Retina (tissue), 1 donor: ENCODE measurements at regions not wholly inside any gene's neighbourhood (a gene's known extent, or its start where the extent isn't known, plus 50 kb on each side); places are given as distances from the start of the nearest gene placed in this dataset.
A peak's percentile ranks its signal among the peaks of the same experiment; 100 is the strongest.
"Not testable (repeated sequence)": the region's sequence is repeated elsewhere in the genome, so short reads cannot be mapped to it uniquely, and the experiment has no call there.

Experiments used
- DNase-seq: peaks from one replicate; pipeline ENCODE4 v3.0.0-alpha.2; 2016

DNA sequence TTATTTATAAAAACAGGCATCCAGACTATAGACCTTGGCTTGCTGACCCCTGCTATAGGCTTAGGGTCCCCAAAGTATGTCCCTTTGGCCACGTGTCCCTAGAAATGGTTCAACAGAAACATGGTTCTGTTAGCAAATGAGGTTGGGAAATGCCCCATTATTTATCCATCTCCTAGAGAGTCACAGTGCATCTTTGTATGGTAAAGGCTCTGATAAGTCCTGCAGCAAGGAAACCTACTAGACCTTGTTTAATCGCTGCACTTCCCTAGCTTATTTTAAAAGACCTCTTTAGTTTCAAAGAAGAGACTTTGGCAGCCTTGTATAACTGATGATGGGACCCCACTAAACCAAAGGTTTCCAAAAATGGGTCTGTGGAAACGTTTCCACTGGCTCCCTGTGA, 471.5 kb downstream of the MED13L start:
- DNase-seq = no peak

DNA sequence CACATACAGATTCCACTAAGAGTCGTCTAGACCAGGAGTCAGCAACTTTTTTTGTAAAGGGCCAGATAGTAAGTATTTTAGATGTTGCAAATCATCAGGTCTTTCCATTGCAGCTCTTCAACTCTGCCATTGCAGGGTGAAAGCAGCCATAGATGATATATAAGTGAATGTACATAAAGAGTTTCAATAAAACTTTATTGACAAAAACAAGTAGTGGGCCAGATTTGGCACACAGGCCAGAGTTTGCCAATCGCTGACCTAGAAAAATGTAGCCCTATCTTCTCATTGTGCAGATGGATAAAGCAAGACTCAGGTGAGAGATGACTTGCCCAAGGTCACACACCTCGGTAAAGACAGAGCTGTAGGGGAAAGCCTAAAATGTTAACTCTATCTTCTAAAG, 474.7 kb downstream of the MED13L start:
- no peak for DNase-seq

DNA sequence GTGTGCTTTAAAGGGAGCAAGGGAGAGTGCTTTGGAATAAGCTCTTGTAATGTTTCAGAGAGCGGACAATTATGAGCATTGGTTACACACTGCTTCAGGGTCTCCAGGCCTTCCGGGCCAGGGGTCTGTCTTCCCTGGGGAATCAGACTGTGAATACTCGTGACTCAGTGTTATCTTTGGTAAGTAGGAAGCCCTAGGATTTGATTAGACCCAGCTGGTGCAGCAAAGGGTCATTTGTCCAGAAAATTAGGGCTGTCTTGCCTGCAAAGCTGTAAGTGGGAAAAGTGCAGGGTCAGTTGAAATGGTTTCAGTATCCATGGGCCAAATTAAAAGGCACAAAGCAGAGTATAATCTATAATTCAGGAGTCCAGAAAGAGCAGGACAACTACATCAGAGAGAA, 475.6 kb downstream of the MED13L start:
- DNase-seq = no peak

DNA sequence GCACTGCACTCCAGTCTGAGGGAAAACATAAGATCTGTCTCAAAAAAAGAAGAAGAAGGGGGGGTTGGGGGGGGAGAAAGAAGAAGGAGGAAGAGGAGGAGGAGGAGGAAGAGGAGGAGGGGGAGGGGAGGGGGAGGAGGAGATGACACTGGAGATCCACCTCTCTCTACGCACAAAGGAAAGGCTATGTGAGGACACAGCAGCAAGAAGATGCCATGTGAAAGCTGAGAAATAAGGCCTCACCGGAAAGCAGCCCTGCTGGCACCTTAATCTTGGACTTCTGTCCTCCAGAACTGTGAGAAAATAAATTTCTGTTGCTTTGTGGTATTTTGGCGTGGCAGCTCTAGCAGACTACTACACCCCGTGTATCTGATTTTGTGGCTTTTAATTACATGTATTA, 477.9 kb downstream of the MED13L start:
- no peak for DNase-seq

DNA sequence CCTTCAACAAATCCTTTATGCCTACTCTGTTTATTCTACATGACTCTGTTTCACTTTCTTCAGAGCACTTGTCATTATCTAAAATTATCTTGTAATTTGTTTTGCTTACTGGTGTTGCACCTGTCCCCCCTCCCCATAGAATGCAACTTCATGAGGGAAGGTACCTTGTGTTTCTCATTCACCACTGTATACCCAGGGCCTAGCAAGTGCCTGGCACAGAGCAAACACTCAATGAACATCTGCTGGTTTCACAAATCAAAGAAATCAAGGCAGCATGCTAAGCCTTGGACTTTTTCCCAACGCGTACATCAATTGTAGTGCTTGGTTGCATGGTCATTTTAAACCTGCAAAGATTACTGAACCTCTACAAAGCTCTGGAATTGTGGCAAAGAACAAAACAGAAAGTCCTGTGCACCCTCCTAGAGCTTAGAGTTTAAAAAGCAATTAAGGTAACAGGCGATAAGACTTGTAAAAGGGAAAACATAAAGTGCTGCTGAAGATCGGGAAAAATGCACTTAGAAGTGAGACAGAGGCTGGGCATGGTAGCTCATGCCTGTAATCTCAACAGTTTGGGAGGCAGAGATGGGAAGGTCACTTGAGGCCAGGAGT, 479.1 kb downstream of the MED13L start:
- DNase-seq = no peak

DNA sequence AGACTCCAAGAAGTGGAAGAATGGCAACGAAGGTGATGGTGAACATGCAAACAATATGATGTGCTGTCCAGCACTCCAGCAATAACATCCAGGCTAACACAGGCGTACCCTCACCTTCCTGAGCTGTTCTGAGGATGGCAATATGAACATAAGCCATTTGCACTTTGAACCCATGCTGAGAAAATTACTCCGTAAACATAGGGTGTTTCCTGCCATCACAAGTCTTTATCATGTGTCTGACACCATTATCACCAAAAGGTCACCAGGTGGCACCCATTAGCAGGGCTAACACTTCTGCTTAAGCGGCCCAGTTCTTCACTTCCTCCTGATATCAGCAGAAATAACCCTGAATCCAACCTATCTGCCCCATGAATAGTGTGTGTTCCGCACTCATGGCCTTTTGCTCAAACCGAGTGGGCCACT, 482.8 kb downstream of the MED13L start:
- no peak for DNase-seq

DNA sequence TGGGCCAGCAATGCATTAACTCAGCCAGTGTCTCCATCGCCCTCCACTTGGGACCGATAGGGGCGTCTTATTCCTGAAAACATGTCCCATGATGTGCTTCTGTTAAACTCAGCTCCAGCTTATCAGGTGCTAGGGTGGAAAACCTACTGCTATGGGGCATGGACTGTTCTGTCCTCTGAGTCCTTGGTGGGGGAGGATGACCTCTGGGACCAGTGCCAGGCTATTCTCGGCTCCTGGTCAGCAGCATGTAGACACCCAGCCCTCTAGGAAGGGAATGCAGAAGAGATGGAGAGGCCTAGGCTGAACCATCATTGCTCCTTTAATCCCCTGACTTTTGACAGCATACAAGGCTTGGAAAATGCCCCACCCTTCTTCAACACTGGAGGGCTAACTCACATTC, 486.2 kb downstream of the MED13L start:
- DNase-seq = no peak

DNA sequence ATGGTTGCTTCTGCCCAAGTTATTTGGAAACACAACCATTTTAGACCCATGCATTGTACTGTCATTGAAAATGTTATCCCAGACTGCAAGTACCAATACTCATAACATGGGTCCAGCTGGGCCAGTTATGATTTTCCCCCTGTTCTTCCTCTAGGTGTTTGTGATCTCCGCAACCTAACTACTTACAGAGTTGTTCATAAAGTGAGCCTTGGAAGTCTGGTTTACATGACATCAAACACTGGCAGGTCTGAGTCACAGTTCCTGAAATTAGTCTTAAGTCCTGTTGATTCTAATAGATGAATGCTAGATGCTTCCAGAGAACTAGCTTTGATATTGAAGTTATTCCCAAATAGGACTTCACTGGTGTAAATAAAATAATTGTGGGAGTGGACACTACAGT, 487.0 kb downstream of the MED13L start:
- DNase-seq = no peak

DNA sequence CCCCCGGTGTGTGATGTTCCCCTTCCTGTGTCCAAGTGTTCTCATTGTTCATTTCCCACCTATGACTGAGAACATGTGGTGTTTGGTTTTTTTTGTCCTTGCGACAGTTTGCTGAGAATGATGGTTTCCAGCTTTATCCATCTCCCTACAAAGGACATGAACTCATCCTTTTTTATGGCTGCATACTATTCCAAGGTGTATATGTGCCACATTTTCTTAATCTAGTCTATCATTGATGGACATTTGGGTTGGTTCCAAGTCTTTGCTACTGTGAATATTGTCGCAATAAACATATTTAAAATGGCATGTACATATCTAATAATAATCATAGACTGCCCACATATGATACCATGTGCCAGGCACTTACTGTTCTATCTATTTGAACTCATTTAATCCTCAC, 491.0 kb downstream of the MED13L start:
- not testable (repeated sequence) for DNase-seq

DNA sequence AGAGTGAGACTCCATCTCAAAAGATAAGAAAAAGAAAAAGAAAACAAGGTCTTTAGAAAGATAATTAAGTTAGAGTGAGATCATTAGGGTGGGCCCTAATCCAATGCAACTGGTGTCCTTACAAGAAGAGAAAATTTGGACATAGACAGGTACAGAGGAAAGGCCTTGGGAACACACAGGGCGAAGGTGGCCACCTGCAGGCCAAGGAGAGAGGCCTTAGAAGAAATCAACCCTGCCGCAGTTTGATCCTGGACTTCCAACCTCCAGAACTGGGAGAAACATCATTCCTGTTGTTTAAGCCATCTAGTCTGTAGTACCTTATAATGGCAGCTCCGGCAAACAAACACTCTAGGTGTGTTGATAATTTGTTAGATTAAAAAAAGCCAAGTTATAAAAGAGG, 491.9 kb downstream of the MED13L start:
- DNase-seq = no peak

DNA sequence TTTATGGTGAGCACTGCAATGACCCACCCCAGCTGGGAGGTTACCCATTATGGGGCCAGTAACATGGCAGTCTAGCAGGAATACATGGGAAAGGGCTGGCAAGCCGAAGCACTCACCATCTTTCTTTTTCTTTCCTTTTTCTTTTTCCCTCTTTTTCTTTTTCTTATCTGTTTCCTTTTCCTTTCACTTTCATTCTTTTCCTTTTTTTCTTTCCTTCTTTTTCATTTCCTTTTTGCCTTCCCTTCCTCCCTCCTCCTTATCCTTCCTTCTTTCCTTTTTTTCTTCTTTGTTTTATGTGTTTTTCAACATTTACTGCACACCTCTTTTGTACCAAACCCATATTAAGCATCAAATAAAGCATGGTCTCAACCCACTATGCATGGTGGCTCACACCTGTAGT, 501.1 kb downstream of the MED13L start:
- DNase-seq = no peak

DNA sequence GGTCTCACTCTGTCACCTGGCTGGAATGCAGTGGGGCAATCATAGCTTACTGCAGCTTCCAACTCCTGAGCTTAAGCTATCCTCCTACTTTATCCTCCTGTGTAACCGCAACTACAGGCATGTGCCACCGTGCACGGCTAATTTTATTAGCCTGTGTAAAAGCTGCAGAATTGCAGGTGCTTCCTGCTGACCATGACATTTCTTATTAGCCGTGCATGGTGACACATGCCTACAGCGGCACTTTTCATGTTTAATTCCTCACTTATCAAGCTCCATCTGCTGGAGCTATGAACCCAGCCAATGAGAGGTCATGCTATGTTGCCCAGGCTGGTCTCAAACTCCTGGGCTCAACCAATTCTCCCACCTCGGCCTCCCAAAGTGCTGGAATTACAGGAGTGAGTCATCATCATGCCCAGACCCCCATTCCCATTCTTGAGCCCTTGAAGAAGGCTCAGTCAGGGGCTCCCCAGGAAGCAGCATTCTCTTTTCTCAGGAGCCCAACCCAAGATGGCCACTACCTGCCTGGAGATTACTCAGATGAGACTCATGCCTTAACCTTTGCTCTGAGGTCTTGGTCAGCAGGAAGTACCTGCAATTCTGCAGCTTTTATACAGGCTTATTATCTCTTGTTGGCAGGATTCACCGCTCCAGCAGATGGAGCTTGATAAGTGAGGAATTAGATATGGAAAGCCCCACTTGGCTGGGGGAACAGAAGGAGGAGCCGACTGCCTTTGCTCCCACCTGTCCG, 503.2 kb downstream of the MED13L start:
- peak; percentile 28 for DNase-seq

DNA sequence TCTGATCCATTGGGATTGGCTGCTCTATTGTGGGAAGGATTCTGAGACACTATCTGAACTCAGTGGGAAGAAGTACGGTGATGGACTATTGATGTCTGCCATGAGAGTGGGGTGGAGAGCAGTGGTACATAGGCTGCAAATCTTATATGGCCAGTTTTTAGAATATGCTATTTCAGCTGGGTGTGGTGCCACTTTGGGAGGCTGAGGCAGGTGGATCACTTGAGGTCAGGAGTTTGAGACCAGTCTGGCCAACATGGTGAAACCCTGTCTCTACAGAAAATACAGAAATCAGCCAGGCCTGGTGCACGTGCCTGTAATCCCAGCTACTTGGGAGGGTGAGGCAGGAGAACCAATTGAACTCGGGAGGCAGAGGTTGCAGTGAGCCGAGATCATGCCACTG, 505.9 kb downstream of the MED13L start:
- no peak for DNase-seq

DNA sequence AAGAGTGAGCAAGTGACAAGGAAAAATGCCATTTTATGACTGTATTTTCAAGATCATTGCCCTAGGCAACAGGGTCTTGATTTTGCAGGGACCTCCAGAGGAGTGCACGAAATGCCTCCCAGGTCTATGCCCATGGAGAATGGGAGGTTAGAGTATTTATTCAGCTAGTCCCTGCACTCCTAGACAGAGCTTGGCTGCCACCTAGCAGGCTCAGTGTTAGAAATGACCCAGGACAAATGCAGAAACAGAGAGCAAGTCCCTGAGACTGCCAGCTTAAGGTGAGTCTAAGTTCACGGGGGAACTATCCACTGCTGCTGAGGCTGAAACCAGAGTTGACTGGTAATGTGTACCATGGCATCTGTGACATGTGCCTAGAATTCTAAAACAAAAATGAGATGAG, 506.4 kb downstream of the MED13L start:
- no peak for DNase-seq

DNA sequence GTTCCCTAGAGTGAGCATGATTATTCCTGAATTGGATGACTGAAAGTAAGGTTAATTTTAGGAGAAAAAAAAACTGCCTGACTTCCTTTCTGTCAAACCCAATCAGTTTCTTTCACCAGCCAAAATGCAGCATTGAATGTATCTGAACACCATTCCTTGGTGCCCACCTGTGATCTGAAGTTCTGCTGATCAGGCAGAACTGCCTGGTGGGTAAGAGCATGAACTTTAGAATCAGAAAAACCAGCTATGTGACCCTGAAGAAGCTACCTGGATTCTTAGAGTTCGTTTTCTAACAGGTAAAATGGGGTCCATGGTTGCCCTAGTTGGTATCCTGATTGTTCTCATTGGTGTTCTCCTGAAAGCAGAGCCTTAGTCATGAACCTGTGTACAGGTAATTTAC, 506.9 kb downstream of the MED13L start:
- no peak for DNase-seq

DNA sequence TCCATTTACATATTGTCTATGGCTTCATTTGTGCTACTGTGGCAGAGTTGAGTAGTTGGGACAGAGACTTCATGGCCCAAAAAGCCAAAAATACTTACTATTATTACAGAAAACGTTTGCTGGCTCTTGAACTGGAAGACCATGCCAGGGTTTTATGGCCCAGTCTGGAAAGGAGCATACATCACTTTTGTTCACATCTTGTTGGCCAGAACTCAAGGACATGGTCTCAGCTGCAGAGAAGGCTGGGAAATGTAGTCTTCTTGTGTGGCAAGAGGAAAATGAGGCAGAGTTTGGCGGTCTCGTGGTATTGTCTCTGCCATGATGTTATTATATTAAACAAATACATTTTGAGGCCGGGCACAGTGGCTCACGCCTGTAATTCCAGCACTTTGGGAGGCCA, 509.6 kb downstream of the MED13L start:
- DNase-seq = no peak

DNA sequence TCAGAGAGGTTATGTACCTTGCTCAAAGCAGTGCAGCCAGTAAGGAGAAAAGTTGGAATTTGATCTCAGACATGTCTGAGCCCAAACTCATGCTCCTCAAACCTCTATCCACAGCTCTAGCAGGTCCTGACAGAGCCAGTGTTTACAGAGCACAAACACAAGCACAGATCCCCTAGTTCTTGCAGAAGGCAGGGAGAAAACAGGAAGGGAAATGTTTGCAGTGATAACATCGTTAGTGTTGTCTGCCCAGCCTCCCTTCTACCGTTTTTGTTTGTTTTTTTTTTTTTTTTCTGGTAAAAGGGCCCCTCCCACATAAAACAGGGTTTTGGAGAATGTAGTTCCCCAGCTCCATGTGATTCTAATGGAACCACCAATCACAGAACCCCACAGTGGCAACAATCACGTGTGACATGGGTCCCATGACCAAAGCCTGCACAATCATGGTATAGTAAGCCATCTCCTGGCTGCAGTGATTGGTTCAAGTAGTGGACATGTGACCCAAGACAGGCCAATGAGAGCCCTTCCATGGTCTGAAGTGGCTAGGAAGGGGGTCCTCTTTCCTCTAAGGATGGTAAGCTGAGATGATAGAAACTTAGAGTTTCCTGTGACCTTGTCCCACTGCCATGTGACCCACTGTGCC, 513.4 kb downstream of the MED13L start:
- DNase-seq = no peak

DNA sequence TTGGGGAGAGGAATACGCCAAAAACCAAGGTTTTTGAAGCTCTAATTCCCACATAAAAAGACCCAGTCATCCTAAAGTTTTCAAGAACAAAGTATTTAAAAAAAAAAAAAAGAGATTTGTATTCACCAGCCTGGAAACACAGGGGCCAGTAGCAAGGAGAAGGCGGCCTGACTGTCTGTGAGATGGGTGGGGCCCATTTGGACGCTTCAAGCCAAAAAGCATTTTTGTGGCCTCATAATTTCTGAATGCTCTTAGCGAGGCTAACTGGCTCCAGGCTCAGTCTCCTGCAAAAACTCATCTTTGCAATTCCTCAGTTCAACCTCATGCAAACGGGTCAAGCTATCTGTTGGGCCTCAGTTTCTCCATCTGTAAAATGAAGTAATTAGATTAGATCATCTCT, 514.1 kb downstream of the MED13L start:
- DNase-seq = no peak

DNA sequence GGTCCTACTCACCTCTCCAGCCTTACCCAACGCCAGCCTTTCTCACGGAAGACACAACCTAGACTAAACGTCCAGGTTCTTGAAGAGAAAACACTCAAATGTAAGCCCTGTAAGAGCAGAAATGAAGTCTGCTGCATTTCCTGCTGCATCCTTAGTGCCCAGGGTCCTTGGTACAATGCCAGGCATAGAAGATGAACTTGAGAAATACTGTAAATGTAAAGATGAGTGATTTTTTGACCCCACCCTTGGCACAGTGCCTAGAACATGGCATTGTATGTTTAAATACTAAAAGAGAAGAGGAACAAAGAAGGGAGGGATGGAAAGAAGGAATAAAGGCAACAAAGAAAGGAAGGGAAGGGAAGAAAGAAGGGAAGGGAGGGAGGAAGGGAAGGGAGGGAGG, 514.6 kb downstream of the MED13L start:
- no peak for DNase-seq

DNA sequence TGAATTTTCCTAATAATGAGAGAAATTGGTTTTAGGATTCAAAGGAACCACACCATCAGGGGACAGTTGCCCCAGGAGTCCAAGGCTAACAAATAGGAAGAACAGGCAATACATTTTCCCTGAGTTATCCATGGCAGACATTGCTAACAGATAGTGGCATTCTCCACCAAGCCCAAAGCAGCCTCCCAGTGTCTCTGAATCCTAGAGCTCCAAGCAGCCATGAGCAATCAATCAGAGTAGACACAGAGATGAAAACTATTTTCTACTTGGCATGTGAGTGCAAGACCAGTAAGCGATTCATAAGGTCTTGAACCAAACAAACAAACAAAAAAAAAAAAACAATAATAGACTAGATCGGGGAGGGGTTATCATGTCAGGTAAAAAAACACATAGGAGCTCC, 515.7 kb downstream of the MED13L start:
- DNase-seq = no peak

DNA sequence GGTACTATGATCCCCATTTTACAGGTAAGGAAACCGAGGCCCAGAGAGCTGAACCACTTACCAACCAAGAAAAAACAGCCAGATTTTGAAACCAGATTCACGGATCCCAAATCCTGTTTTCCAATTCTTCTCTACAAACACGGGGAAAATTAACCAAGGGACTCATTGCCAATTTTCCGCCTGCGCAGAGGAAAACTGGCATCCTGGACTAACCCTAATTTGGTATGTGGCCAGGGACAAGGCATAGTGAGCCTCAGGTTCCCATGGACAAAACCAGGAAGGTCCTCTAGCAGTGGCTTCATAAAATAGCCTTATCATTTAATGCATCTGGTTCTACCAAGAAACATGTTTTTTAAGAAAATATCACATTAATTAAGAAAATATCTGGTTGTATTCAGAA, 517.3 kb downstream of the MED13L start:
- DNase-seq = no peak

DNA sequence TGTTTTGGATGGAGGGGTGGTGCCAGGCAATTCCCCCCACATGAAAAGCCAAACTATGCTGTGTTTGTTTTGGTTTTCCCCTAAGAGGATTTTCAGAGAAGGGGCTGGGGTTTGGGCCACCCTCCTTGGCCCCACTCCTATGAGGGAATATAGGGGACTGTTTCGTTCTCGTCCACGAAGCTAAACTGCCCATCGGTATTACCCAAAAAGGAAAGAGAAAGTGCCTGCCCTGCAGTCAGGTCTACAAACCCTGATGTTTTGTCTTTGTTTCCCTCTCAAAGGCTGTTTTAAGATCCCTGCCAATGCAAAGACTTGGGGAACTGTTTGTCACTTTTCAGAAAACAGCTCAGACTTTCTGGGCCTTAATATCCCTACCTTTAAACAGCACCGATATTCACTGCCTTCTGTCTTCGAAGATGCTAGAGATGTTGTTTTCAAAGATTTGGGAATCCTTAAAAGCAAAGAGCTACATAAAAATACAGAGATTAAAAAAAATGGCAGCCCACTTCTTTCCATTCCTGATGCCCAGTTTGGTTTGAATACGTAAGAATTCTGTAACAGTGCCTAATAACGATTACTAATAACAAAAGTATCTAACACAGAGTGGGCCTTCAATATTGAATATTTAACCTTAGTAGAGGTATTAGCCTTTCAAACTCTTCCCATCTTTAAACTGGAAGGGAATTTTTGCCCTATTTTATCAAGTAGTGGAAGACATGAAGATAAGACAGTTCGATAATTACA, 518.4 kb downstream of the MED13L start:
- no peak for DNase-seq

DNA sequence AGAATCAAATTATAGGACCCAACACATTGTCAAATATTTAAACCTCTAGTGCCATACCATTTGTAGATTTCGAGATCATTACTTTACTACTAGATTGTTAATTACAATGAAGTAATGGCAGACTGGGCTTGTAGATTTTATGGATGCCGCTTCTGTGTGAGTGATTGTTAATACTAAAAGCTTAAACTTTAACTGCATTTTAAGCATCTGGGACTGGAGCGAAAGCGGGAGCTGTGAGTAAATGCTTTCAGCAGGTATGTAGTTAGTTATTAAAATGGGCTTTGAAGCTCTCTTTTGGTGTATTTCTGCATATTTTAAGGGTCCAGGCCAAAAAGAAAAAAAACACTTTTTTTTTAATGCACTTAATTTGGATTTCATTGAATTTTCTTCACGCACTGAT, 519.3 kb downstream of the MED13L start:
- DNase-seq = no peak

DNA sequence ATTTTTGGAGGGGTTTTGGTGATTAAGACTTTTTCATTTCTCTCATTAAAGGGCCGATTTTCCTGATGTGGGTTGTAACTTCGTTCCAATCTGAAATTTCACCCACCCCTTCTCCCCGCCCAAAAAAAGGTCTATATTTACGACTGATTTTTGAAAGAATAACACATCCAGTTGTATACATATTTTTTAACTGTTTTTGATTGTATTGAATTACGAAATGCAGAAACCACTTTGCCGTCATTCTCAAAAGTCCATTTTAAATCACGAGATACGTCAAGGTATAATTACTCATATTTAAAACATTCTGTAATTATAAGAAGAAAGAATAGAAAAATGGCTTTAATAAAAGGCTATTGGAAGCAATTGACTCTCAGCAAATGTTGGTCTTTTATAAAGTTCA, 520.7 kb downstream of the MED13L start:
- DNase-seq = no peak
